Activated CD4-positive, alpha-beta T cell treated with anti-CD3 and anti-CD28 coated beads, Interleukin-2, amount 10 ng/mL, durations not matched to agents 7 days and 5 days (primary cell): ENCODE measurements at regions not wholly inside any gene's neighbourhood (a gene's known extent, or its start where the extent isn't known, plus 50 kb on each side); places are given as distances from the start of the nearest gene placed in this dataset.
"Not testable (repeated sequence)": the region's sequence is repeated elsewhere in the genome, so short reads cannot be mapped to it uniquely, and the experiment has no call there.

Experiments
- CTCF ChIA-PET: fragments of 350-600 bp; sonication (Branson Sonifier 250); formaldehyde crosslinking; loops from one replicate; lab custom pipeline; 2021; ENCODE audit warnings: antibody characterized with exemption; lab: Charles Lee
- POLR2A ChIA-PET: fragments of 350-600 bp; sonication (Branson Sonifier 250); formaldehyde crosslinking; loops from one replicate; lab custom pipeline; 2021; ENCODE audit warnings: antibody characterized with exemption; lab: Charles Lee
- DNase-seq: peaks from one replicate; pipeline ENCODE4 v3.0.0-alpha.2; 2020
- H3K27ac Mint-ChIP-seq: one replicate; pipeline ENCODE4 v1.8.0; 2021; ENCODE audit warnings: mild to moderate bottlenecking, moderate library complexity, mixed read lengths
- H3K27me3 Mint-ChIP-seq: one replicate; pipeline ENCODE4 v1.8.0; 2021; ENCODE audit warnings: mixed read lengths
- H3K36me3 Mint-ChIP-seq: one replicate; pipeline ENCODE4 v1.8.0; 2021; ENCODE audit warnings: low read depth, mixed read lengths
- H3K4me1 Mint-ChIP-seq: one replicate; pipeline ENCODE4 v1.8.0; 2021; ENCODE audit warnings: mixed read lengths
- H3K4me3 Mint-ChIP-seq: one replicate; pipeline ENCODE4 v1.8.0; 2021; ENCODE audit warnings: mild to moderate bottlenecking, moderate library complexity, mixed read lengths
- H3K9me3 Mint-ChIP-seq: one replicate; pipeline ENCODE4 v1.8.0; 2021; ENCODE audit warnings: mixed read lengths

- DNase-seq, CTCF ChIA-PET, H3K4me1 Mint-ChIP-seq, POLR2A ChIA-PET, H3K27ac Mint-ChIP-seq, H3K36me3 Mint-ChIP-seq, H3K27me3 Mint-ChIP-seq, H3K4me3 Mint-ChIP-seq: not testable (repeated sequence)
- peaks cover 13% of the 10 kb centered on the region for H3K9me3 Mint-ChIP-seq
Observed at GRCh38 chr4:44964086-44964485, 237.7 kb upstream of the GNPDA2 start.

GRCh38 chr4:44961001-44961755, 234.8 kb upstream of the GNPDA2 start:
- ChIA-PET POLR2A (no interaction called here), CTCF (no interaction called here)
- Mint-ChIP-seq H3K4me3 (no peak overlapping the region), H3K4me1 (no peaks in the 10 kb centered on the region), H3K27me3 (no peaks in the 10 kb centered on the region), H3K36me3 (no peaks in the 10 kb centered on the region), H3K27ac (no peak overlapping the region), H3K9me3 (peaks cover 17% of the 10 kb centered on the region)
- DNase-seq: no peak

- no peaks in the 10 kb centered on the region for H3K4me1 Mint-ChIP-seq
- no peak for DNase-seq
- H3K27ac Mint-ChIP-seq: no peak overlapping the region
- CTCF ChIA-PET: no interaction called here
- no peak overlapping the region for H3K4me3 Mint-ChIP-seq
- H3K36me3 Mint-ChIP-seq: no peaks in the 10 kb centered on the region
- POLR2A ChIA-PET: no interaction called here
- H3K27me3 Mint-ChIP-seq: no peaks in the 10 kb centered on the region
- no peaks in the 10 kb centered on the region for H3K9me3 Mint-ChIP-seq
Observed at GRCh38 chr4:44931720-44932119, 205.4 kb upstream of the GNPDA2 start.

- Mint-ChIP-seq H3K4me1 (no peaks in the 10 kb centered on the region), H3K9me3 (no peaks in the 10 kb centered on the region), H3K27me3 (no peaks in the 10 kb centered on the region), H3K4me3 (no peak overlapping the region), H3K36me3 (no peaks in the 10 kb centered on the region), H3K27ac (no peak overlapping the region)
- ChIA-PET POLR2A (no interaction called here), CTCF (no interaction called here)
- no peak for DNase-seq
Observed at GRCh38 chr4:44928785-44929184, 202.4 kb upstream of the GNPDA2 start.

GRCh38 chr4:44927399-44928380, 201.3 kb upstream of the GNPDA2 start:
- Mint-ChIP-seq H3K4me1 (no peaks in the 10 kb centered on the region), H3K4me3 (no peak overlapping the region), H3K9me3 (no peaks in the 10 kb centered on the region), H3K27me3 (no peaks in the 10 kb centered on the region), H3K36me3 (no peaks in the 10 kb centered on the region), H3K27ac (no peak overlapping the region)
- no peak for DNase-seq
- ChIA-PET CTCF (no interaction called here), POLR2A (no interaction called here)

GRCh38 chr4:44916411-44916810, 190.1 kb upstream of the GNPDA2 start:
- Mint-ChIP-seq H3K9me3 (no peaks in the 10 kb centered on the region), H3K4me3 (no peak overlapping the region), H3K27me3 (no peaks in the 10 kb centered on the region), H3K4me1 (no peaks in the 10 kb centered on the region), H3K27ac (no peak overlapping the region), H3K36me3 (no peaks in the 10 kb centered on the region)
- DNase-seq: no peak
- ChIA-PET CTCF (no interaction called here), POLR2A (no interaction called here)

- Mint-ChIP-seq H3K9me3 (no peaks in the 10 kb centered on the region), H3K27me3 (no peaks in the 10 kb centered on the region), H3K4me1 (no peaks in the 10 kb centered on the region), H3K4me3 (no peak overlapping the region), H3K27ac (no peak overlapping the region), H3K36me3 (no peaks in the 10 kb centered on the region)
- no peak for DNase-seq
- CTCF ChIA-PET: no interaction called here
- POLR2A ChIA-PET: no interaction called here
Observed at GRCh38 chr4:44914748-44915147, 188.4 kb upstream of the GNPDA2 start.

- ChIA-PET POLR2A (no interaction called here), CTCF (no interaction called here)
- Mint-ChIP-seq H3K9me3 (no peaks in the 10 kb centered on the region), H3K4me1 (no peaks in the 10 kb centered on the region), H3K4me3 (no peak overlapping the region), H3K27ac (no peak overlapping the region), H3K36me3 (no peaks in the 10 kb centered on the region), H3K27me3 (no peaks in the 10 kb centered on the region)
- no peak for DNase-seq
Observed at GRCh38 chr4:44914223-44914622, 187.9 kb upstream of the GNPDA2 start.

- H3K27me3 Mint-ChIP-seq: no peaks in the 10 kb centered on the region
Observed at GRCh38 chr4:44912980-44913379, 186.6 kb upstream of the GNPDA2 start.

GRCh38 chr4:44908565-44908964, 182.2 kb upstream of the GNPDA2 start:
- Mint-ChIP-seq H3K27ac (no peak overlapping the region), H3K36me3 (no peaks in the 10 kb centered on the region), H3K4me1 (no peaks in the 10 kb centered on the region), H3K4me3 (no peak overlapping the region), H3K9me3 (no peaks in the 10 kb centered on the region), H3K27me3 (no peaks in the 10 kb centered on the region)
- DNase-seq: no peak
- CTCF ChIA-PET: no interaction called here
- POLR2A ChIA-PET: no interaction called here

More at GRCh38 chr4:44912980-44913379, 186.6 kb upstream of the GNPDA2 start:
- Mint-ChIP-seq H3K9me3 (no peaks in the 10 kb centered on the region), H3K4me1 (no peaks in the 10 kb centered on the region), H3K36me3 (no peaks in the 10 kb centered on the region), H3K4me3 (no peak overlapping the region), H3K27ac (no peak overlapping the region)
- no peak for DNase-seq
- ChIA-PET POLR2A (no interaction called here), CTCF (no interaction called here)

GRCh38 chr4:44872246-44872645, 145.9 kb upstream of the GNPDA2 start:
- no peak overlapping the region for H3K27ac Mint-ChIP-seq
- ChIA-PET POLR2A (no interaction called here), CTCF (no interaction called here)
- no peak overlapping the region for H3K4me3 Mint-ChIP-seq
- no peaks in the 10 kb centered on the region for H3K36me3 Mint-ChIP-seq
- H3K4me1 Mint-ChIP-seq: no peaks in the 10 kb centered on the region
- DNase-seq: no peak
- H3K27me3 Mint-ChIP-seq: no peaks in the 10 kb centered on the region
- no peaks in the 10 kb centered on the region for H3K9me3 Mint-ChIP-seq

- H3K4me3 Mint-ChIP-seq: no peak overlapping the region
- no peaks in the 10 kb centered on the region for H3K27me3 Mint-ChIP-seq
- CTCF ChIA-PET: no interaction called here
- no peaks in the 10 kb centered on the region for H3K36me3 Mint-ChIP-seq
- no peak overlapping the region for H3K27ac Mint-ChIP-seq
- H3K9me3 Mint-ChIP-seq: no peaks in the 10 kb centered on the region
- POLR2A ChIA-PET: no interaction called here
- H3K4me1 Mint-ChIP-seq: no peaks in the 10 kb centered on the region
- no peak for DNase-seq
Observed at GRCh38 chr4:44871133-44871532, 144.8 kb upstream of the GNPDA2 start.

- Mint-ChIP-seq H3K27me3 (no peaks in the 10 kb centered on the region), H3K4me3 (no peak overlapping the region), H3K4me1 (no peaks in the 10 kb centered on the region), H3K27ac (no peak overlapping the region), H3K9me3 (no peaks in the 10 kb centered on the region), H3K36me3 (no peaks in the 10 kb centered on the region)
- no peak for DNase-seq
- POLR2A ChIA-PET: no interaction called here
- CTCF ChIA-PET: no interaction called here
Observed at GRCh38 chr4:44869985-44870384, 143.6 kb upstream of the GNPDA2 start.
